OCI-LY7 (cell line): ENCODE measurements at regions not wholly inside any gene's neighbourhood (a gene's known extent, or its start where the extent isn't known, plus 50 kb on each side); places are given as distances from the start of the nearest gene placed in this dataset.
"Not testable (repeated sequence)": the region's sequence is repeated elsewhere in the genome, so short reads cannot be mapped to it uniquely, and the experiment has no call there.

ENCODE experiments used
- CTCF ChIP-seq: fragments of 200-600 bp; sonication (generic); conservative IDR thresholded peaks from 2 replicates; pipeline ENCODE4 v1.5.1; 2014; ENCODE audit warnings: mild to moderate bottlenecking, antibody characterized with exemption, low read length, moderate library complexity, mixed read lengths
- EZH2phosphoT487 ChIP-seq: fragments of 200-600 bp; sonication (generic); IDR thresholded peaks from 2 replicates; pipeline ENCODE4 v1.6.1; 2018; ENCODE audit warnings: low read depth, borderline replicate concordance, mild to moderate bottlenecking, mixed run types, antibody characterized with exemption, low read length, moderate library complexity, mixed read lengths

GRCh38 chr1:121574505-121574899 is 389.7 kb downstream of the SRGAP2C start:
- TF ChIP-seq CTCF, EZH2phosphoT487: not testable (repeated sequence)
